Keratinocyte (primary cell): ENCODE measurements at regions not wholly inside any gene's neighbourhood (a gene's known extent, or its start where the extent isn't known, plus 50 kb on each side); places are given as distances from the start of the nearest gene placed in this dataset.

ENCODE experiments used
- DNase-seq: peaks from one replicate; pipeline ENCODE4 v3.0.0-alpha.2; 2011; ENCODE audit warnings: low read depth, missing footprints, low spot score
- FAIRE-seq: peaks from 2 replicates; lab custom pipeline; 2011; peaks lifted over from hg19 to GRCh38; lab: Jason Lieb, UNC
- H2AFZ ChIP-seq: 2 replicates; pipeline ENCODE4 v1.6.0; 2012; ENCODE audit warnings: low read length, control low read depth, inconsistent platforms; ENCODE audit not compliant: control insufficient read depth
- H3K27ac ChIP-seq: 2 replicates; pipeline ENCODE4 v1.5.1; 2011; ENCODE audit warnings: low read length; ENCODE audit not compliant: control insufficient read depth, insufficient read depth
- H3K27me3 ChIP-seq: 3 replicates; pipeline ENCODE4 v1.6.0; 2011; ENCODE audit warnings: low read length; ENCODE audit not compliant: control insufficient read depth, insufficient read depth; ENCODE audit errors: extremely low read depth
- H3K36me3 ChIP-seq, 2 experiments: 2 replicates in 1 of 2; 3 replicates in 1 of 2; pipeline ENCODE4 v1.5.1; 2011; ENCODE audit warnings: low read length in 2 of 2, mild to moderate bottlenecking in 1 of 2; ENCODE audit not compliant: control insufficient read depth in 2 of 2, insufficient read depth in 2 of 2; ENCODE audit errors: extremely low read depth in 1 of 2
- H3K4me1 ChIP-seq: 3 replicates; pipeline ENCODE4 v1.5.1; 2011; ENCODE audit warnings: low read length; ENCODE audit not compliant: control insufficient read depth, insufficient read depth; ENCODE audit errors: extremely low read depth
- H3K4me2 ChIP-seq: 3 replicates; pipeline ENCODE4 v1.6.0; 2011; ENCODE audit warnings: low read depth, low read length; ENCODE audit not compliant: control insufficient read depth, insufficient read depth; ENCODE audit errors: extremely low read depth
- H3K4me3 ChIP-seq, 3 experiments: fragments of 200-600 bp in 1 of 3; sonication (generic) in 1 of 3; 2 replicates in 2 of 3; 3 replicates in 1 of 3; pipeline ENCODE4 v1.5.1; 2011 to 2016; ENCODE audit warnings: low read length in 3 of 3, mild to moderate bottlenecking in 3 of 3, control low read depth in 2 of 3, inconsistent platforms in 1 of 3, low read depth in 1 of 3, mixed read lengths in 1 of 3, mixed run types in 1 of 3, moderate library complexity in 1 of 3; ENCODE audit not compliant: control insufficient read depth in 2 of 3, insufficient read depth in 2 of 3; ENCODE audit errors: extremely low read depth in 1 of 3
- H3K79me2 ChIP-seq: 2 replicates; pipeline ENCODE4 v1.6.0; 2012; ENCODE audit warnings: low read length; ENCODE audit not compliant: control insufficient read depth, insufficient read depth
- H3K9ac ChIP-seq: 3 replicates; pipeline ENCODE4 v1.6.0; 2011; ENCODE audit warnings: low read length; ENCODE audit not compliant: control insufficient read depth, insufficient read depth; ENCODE audit errors: extremely low read depth
- H3K9me1 ChIP-seq: 3 replicates; pipeline ENCODE4 v1.6.0; 2011; ENCODE audit warnings: low read length; ENCODE audit not compliant: control insufficient read depth, insufficient read depth; ENCODE audit errors: extremely low read depth
- H3K9me3 ChIP-seq: 2 replicates; pipeline ENCODE4 v1.5.1; 2012; ENCODE audit warnings: low read depth, low read length; ENCODE audit not compliant: control insufficient read depth
- H4K20me1 ChIP-seq: 3 replicates; pipeline ENCODE4 v1.6.0; 2011; ENCODE audit warnings: low read length; ENCODE audit not compliant: control insufficient read depth, insufficient read depth; ENCODE audit errors: extremely low read depth
- CTCF ChIP-seq, 3 experiments: IDR thresholded peaks in 1 of 3; conservative IDR thresholded peaks in 1 of 3; optimal IDR thresholded peaks in 1 of 3; 2 replicates in 2 of 3; 3 replicates in 1 of 3; pipeline versions ENCODE3 to v1.5.1; 2011; ENCODE audit warnings: low read length in 3 of 3, mild to moderate bottlenecking in 3 of 3, moderate library complexity in 2 of 3, control low read depth in 1 of 3, inconsistent platforms in 1 of 3; ENCODE audit not compliant: insufficient read depth in 2 of 3; ENCODE audit errors: extremely low read depth in 1 of 3
- EZH2 ChIP-seq: IDR thresholded peaks from one replicate; pipeline ENCODE4 v1.6.1; 2012; ENCODE audit warnings: inconsistent platforms, mild to moderate bottlenecking, low read length, moderate library complexity
- dilution Hi-C: fragments of 300-500 bp; cut with MboI; formaldehyde crosslinking; loops from one replicate; pipeline ENCODE4 v1.7.0; 2020; ENCODE audit warnings: low sequenced_read_pairs; ENCODE audit not compliant: extremely low pct_ligation_motif_present

DNA sequence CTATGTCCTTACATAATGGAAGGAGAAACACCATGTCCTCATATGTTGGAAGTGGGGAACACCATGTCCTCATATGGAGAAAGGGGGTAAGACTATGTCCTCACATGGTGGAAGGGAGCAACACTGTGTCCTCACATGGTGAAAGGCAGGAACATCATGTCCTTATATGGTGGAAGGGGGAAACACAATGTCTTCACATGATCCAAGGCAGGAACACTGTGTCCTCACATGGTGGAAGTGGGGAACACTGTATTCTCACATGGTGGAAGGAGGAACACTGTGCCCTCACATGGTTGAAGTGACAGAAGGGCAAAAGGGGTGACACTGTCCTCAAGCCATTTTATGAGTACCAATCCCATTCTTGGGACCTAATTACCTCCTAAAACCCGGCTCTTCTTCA is 146.3 kb upstream of the ETV3 start:
- Histone ChIP-seq H3K9ac (no peak overlapping the region), H3K4me3 (no peak overlapping the region), H3K27ac (no peak overlapping the region), H3K36me3 (no peaks in the 10 kb centered on the region), H3K9me3 (no peaks in the 10 kb centered on the region), H3K4me2 (no peak overlapping the region), H4K20me1 (no peaks in the 10 kb centered on the region), H3K79me2 (no peaks in the 10 kb centered on the region), H3K4me1 (no peaks in the 10 kb centered on the region), H3K27me3 (no peaks in the 10 kb centered on the region), H2AFZ (no peak overlapping the region), H3K9me1 (no peaks in the 10 kb centered on the region)
- no peak for DNase-seq
- dilution Hi-C loops: no loop called here
- no peak for FAIRE-seq
- TF ChIP-seq CTCF (optimal IDR thresholded peaks at IDR 0.05 in 1 of 3, IDR thresholded peaks at IDR 0.05 in 1 of 3, conservative IDR thresholded peaks at IDR 0.05 in 1 of 3; ENCODE audit: extremely low read depth in 1 of 3, insufficient read depth in 2 of 3, low read length in 3 of 3): no peak

DNA sequence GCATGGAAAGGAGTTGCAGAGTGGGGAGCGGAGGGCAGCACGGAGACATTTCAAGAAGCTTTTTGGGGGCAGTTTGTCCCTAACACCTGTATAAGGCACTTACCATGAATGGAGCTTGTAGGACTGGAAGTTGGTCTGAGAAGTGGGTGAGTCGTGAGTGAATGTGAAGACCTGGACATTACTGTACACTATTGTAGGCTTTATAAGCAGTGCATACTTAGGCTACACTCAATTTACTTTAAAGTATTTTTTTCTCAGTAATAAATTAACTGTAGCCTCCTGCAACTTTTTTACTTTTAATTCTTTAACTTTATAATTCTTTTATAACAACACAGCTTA is 141.6 kb upstream of the ETV3 start:
- H3K79me2 ChIP-seq: no peaks in the 10 kb centered on the region
- dilution Hi-C loops: no loop called here
- FAIRE-seq (no peak), DNase-seq (no peak)
- H3K4me1 ChIP-seq: no peaks in the 10 kb centered on the region
- no peak overlapping the region for H2AFZ ChIP-seq
- H3K27me3 ChIP-seq: peaks cover 4% of the 10 kb centered on the region
- no peaks in the 10 kb centered on the region for H3K36me3 ChIP-seq
- H3K4me3 ChIP-seq: no peak overlapping the region
- H3K9ac ChIP-seq: no peak overlapping the region
- H4K20me1 ChIP-seq: no peaks in the 10 kb centered on the region
- no peaks in the 10 kb centered on the region for H3K9me1 ChIP-seq
- no peak for TF ChIP-seq EZH2
- TF ChIP-seq CTCF (optimal IDR thresholded peaks at IDR 0.05 in 1 of 3, IDR thresholded peaks at IDR 0.05 in 1 of 3, conservative IDR thresholded peaks at IDR 0.05 in 1 of 3; ENCODE audit: extremely low read depth in 1 of 3, insufficient read depth in 2 of 3, low read length in 3 of 3): no peak
- H3K27ac ChIP-seq: no peak overlapping the region
- no peak overlapping the region for H3K4me2 ChIP-seq
- H3K9me3 ChIP-seq: no peaks in the 10 kb centered on the region
